H1 (cell line): ENCODE measurements at regions not wholly inside any gene's neighbourhood (a gene's known extent, or its start where the extent isn't known, plus 50 kb on each side); places are given as distances from the start of the nearest gene placed in this dataset.

Experiments used
- FOSL1 ChIP-seq: IDR thresholded peaks from 2 replicates; pipeline ENCODE4 v1.6.1; 2011; ENCODE audit warnings: mild to moderate bottlenecking, low read depth, low read length, moderate library complexity; ENCODE audit not compliant: insufficient read depth
- KDM4A ChIP-seq: IDR thresholded peaks from one replicate; pipeline ENCODE4 v1.7.1; 2012; ENCODE audit warnings: low read depth, mild to moderate bottlenecking, moderate library complexity, low read length, inconsistent platforms; ENCODE audit not compliant: severe bottlenecking
- PHF8 ChIP-seq: fragments of 200-600 bp; sonication (generic); conservative IDR thresholded peaks from 2 replicates; pipeline ENCODE4 v1.7.1; 2012; ENCODE audit warnings: low read depth, mild to moderate bottlenecking, inconsistent platforms, low read length, moderate library complexity

- TF ChIP-seq PHF8 (no peak), KDM4A (no peak), FOSL1 (no peak)
Observed at GRCh38 chr6:147142684-147143245, 61.5 kb upstream of the STXBP5 start (continued).
